HL-60 (cell line): ENCODE measurements at regions not wholly inside any gene's neighbourhood (a gene's known extent, or its start where the extent isn't known, plus 50 kb on each side); places are given as distances from the start of the nearest gene placed in this dataset.

ENCODE experiments used
- DNase-seq, 2 experiments: peaks; one replicate each; pipeline ENCODE4 v3.0.0-alpha.2; 2010 to 2020; ENCODE audit warnings: low read depth in 1 of 2, low spot score in 1 of 2
- H3K27ac ChIP-seq: fragments of 250-450 bp; sonication (Bioruptor Pico); replicated peaks from 2 replicates; pipeline ENCODE4 v1.5.1; 2020; ENCODE audit warnings: mild to moderate bottlenecking, moderate library complexity
- H3K27me3 ChIP-seq: fragments of 250-450 bp; sonication (Bioruptor Pico); 2 replicates; pipeline ENCODE4 v1.5.1; 2021; ENCODE audit warnings: mild to moderate bottlenecking, moderate library complexity; ENCODE audit not compliant: insufficient read depth, poor library complexity, severe bottlenecking
- H3K4me3 ChIP-seq: replicated peaks from 2 replicates; pipeline ENCODE4 v1.5.1; 2011; ENCODE audit warnings: mild to moderate bottlenecking, control low read depth, low read length; ENCODE audit not compliant: insufficient read depth
- GABPA ChIP-seq: IDR thresholded peaks from 2 replicates; pipeline ENCODE4 v1.6.1; 2012; ENCODE audit warnings: low read depth
- POLR2AphosphoS5 ChIP-seq: IDR thresholded peaks from 2 replicates; pipeline ENCODE4 v1.6.1; 2012; ENCODE audit warnings: low read depth
- REST ChIP-seq: IDR thresholded peaks from 2 replicates; pipeline ENCODE4 v1.6.1; 2012; ENCODE audit warnings: low read depth; ENCODE audit not compliant: insufficient replicate concordance
- SPI1 ChIP-seq: IDR thresholded peaks from 2 replicates; pipeline ENCODE4 v1.6.1; 2012; ENCODE audit warnings: low read depth, mild to moderate bottlenecking, borderline replicate concordance
- TF ChIP-seq, protein P1 (sequence below): IDR thresholded peaks from one replicate; pipeline ENCODE4 v1.5.1; 2011; ENCODE audit warnings: low read length, control low read depth, inconsistent platforms; ENCODE audit not compliant: insufficient read depth

- Histone ChIP-seq H3K4me3 (no peak overlapping the region), H3K27me3 (no peaks in the 10 kb centered on the region), H3K27ac (no peak overlapping the region)
- TF ChIP-seq POLR2AphosphoS5 (no peak), GABPA (no peak), SPI1 (no peak), REST (no peak)
- TF ChIP-seq, protein P1, sequence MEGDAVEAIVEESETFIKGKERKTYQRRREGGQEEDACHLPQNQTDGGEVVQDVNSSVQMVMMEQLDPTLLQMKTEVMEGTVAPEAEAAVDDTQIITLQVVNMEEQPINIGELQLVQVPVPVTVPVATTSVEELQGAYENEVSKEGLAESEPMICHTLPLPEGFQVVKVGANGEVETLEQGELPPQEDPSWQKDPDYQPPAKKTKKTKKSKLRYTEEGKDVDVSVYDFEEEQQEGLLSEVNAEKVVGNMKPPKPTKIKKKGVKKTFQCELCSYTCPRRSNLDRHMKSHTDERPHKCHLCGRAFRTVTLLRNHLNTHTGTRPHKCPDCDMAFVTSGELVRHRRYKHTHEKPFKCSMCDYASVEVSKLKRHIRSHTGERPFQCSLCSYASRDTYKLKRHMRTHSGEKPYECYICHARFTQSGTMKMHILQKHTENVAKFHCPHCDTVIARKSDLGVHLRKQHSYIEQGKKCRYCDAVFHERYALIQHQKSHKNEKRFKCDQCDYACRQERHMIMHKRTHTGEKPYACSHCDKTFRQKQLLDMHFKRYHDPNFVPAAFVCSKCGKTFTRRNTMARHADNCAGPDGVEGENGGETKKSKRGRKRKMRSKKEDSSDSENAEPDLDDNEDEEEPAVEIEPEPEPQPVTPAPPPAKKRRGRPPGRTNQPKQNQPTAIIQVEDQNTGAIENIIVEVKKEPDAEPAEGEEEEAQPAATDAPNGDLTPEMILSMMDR: no peak
- no peak for DNase-seq
Measured at GRCh38 chr6:166870602-166871208, 85.6 kb downstream of the RNASET2 start.

GRCh38 chr6:166866839-166867637 lies 89.3 kb downstream of the RNASET2 start:
- Histone ChIP-seq H3K27me3 (peaks cover 5% of the 10 kb centered on the region), H3K4me3 (no peak overlapping the region), H3K27ac (no peak overlapping the region)
- DNase-seq: no peak
- TF ChIP-seq SPI1: no peak
- TF ChIP-seq, protein P1: no peak
- TF ChIP-seq REST: no peak
- TF ChIP-seq POLR2AphosphoS5: no peak
- TF ChIP-seq GABPA: no peak

DNA sequence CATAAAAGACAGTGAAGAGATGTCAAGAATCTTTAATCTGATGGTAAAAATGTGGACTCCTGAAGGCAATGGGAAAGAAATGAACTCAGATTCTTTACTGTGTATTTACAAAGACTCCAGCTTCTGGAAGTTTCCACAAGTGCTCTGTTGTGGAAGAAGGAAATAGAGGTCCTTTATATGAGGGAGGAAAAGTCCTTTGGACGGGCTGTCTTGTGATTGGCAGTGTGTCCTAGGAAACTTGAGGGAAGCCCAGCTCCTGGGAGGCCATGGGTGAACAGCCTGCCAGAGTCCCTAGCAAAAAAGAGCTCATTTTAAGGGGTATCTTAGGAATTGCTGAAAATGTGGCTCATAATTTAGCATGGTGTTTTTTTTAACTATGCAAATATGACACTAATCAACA lies 92.0 kb downstream of the RNASET2 start:
- Histone ChIP-seq H3K4me3 (no peak overlapping the region), H3K27ac (no peak overlapping the region), H3K27me3 (peaks cover 13% of the 10 kb centered on the region)
- no peak for DNase-seq
- TF ChIP-seq POLR2AphosphoS5: no peak
- TF ChIP-seq, protein P1: no peak
